ENCODE measurements at regions not wholly inside any gene's neighbourhood (a gene's known extent, or its start where the extent isn't known, plus 50 kb on each side); places are given as distances from the start of the nearest gene placed in this dataset.
"Not testable (repeated sequence)": the region's sequence is repeated elsewhere in the genome, so short reads cannot be mapped to it uniquely, and the experiment has no call there.

- no peak for TF ChIP-seq CTCF (IDR thresholded peaks at IDR 0.05)
These were observed 116.4 kb upstream of the SMURF2 start for GRCh38 chr17:64778240-64779097.

GRCh38 chr17:64777415-64778239 lies 115.5 kb upstream of the SMURF2 start:
- TF ChIP-seq CTCF (IDR thresholded peaks at IDR 0.05): no peak
- DNase-seq (peak in 1 of 2 donors; percentile 65), ATAC-seq (peak in 1 of 4 donors; percentile 25)
- Histone ChIP-seq H3K9me3 (no peaks in the 10 kb centered on the region), H3K4me3 (peak overlapping the region; percentile 49), H3K36me3 (ENCODE audit: insufficient read depth in 1 of 2, low read depth in 1 of 2) (no peaks in the 10 kb centered on the region), H3K27ac (peak overlapping the region; percentile 27), H3K4me1 (peaks cover 8% of the 10 kb centered on the region), H3K27me3 (ENCODE audit: insufficient read depth in 3 of 3, low read length in 2 of 3) (peaks cover 0 to 2% (median 0%) of the 10 kb centered on the region in 3 donors)
- intact Hi-C loops (cut with DNase I): loop anchor here (5.0 to 10.0 kb wide), 2 partner anchors 157 to 420 kb away; no protein-coding TSS in a partner anchor
- WGBS, 3 donors: 15 to 27% (median 20%) methylated on average over 21 of the region's 21 CpGs

More at GRCh38 chr17:64778240-64779097, 116.4 kb upstream of the SMURF2 start:
- DNase-seq (peak in 1 of 2 donors; percentile 62), ATAC-seq (no peak)
- intact Hi-C loops (cut with DNase I): loop anchor here (5.0 to 10.0 kb wide), 2 partner anchors 156 to 419 kb away; no protein-coding TSS in a partner anchor
- WGBS, 3 donors: 50 to 60% (median 58%) methylated on average over 89 to 107 of the region's 107 CpGs
- Histone ChIP-seq H3K9me3 (no peaks in the 10 kb centered on the region), H3K4me1 (peaks cover 8% of the 10 kb centered on the region), H3K36me3 (ENCODE audit: insufficient read depth in 1 of 2, low read depth in 1 of 2) (peaks cover 0 to 4% of the 10 kb centered on the region in 2 donors), H3K27ac (no peak overlapping the region), H3K27me3 (ENCODE audit: insufficient read depth in 3 of 3, low read length in 2 of 3) (peaks cover 0 to 2% (median 0%) of the 10 kb centered on the region in 3 donors), H3K4me3 (peak overlapping the region; percentile 38)

- H3K4me1 ChIP-seq; H3K36me3 ChIP-seq (ENCODE audit: insufficient read depth in 1 of 2, low read depth in 1 of 2); H3K9me3 ChIP-seq; H3K27me3 ChIP-seq (ENCODE audit: insufficient read depth in 3 of 3, low read length in 2 of 3): not testable (repeated sequence)
- peak; percentile 92 for TF ChIP-seq CTCF (IDR thresholded peaks at IDR 0.05)
- WGBS, 3 donors: 2 to 4% (median 3%) methylated on average over 32 to 38 of the region's 38 CpGs
- ATAC-seq (peak; percentile 67 to 89 (median 84)), DNase-seq (peak; percentile 87 to 88)
- peak overlapping the region; percentile 49 for H3K4me3 ChIP-seq
- intact Hi-C loops (cut with DNase I): loop anchor here (5.0 to 10.0 kb wide), 2 partner anchors 158 to 420 kb away; no protein-coding TSS in a partner anchor
- peak overlapping the region; percentile 27 for H3K27ac ChIP-seq
These were observed 114.8 kb upstream of the SMURF2 start for GRCh38 chr17:64776720-64777414.
